HG03460 (cell line): ENCODE measurements at regions not wholly inside any gene's neighbourhood (a gene's known extent, or its start where the extent isn't known, plus 50 kb on each side); places are given as distances from the start of the nearest gene placed in this dataset.

Source experiments
- ATAC-seq: cut with Tn5 transposase; IDR thresholded peaks from one replicate; pipeline ENCODE4 v1.9.1; 2021; ENCODE audit not compliant: unreplicated experiment

- ATAC-seq: no peak
Measured at GRCh38 chr6:91171754-91172462, 585.0 kb upstream of the MAP3K7 start.

GRCh38 chr6:91167846-91168245 is 581.0 kb upstream of the MAP3K7 start:
- no peak for ATAC-seq

- no peak for ATAC-seq
Measured at GRCh38 chr6:91166271-91167046, 579.6 kb upstream of the MAP3K7 start.

GRCh38 chr6:91164105-91164504 is 577.2 kb upstream of the MAP3K7 start:
- no peak for ATAC-seq

DNA sequence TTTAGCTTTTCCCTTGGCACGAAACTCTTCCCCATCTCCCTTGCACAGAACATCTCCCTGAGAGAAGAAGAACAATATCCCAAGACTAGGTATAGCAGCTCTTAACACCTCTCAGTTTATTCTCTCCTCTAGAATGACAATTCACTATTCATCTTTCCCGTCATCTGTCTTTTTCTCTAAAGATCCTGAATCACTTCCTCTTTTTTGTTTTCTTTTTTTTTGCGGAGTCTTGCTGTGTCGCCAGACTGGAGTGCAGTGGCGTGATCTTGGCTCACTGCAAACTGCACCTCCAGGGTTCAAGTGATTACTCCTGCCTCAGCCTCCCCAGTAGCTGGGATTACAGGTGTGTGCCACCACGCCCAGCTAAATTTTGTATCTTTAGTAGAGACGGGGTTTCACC is 574.4 kb upstream of the MAP3K7 start:
- ATAC-seq: no peak

DNA sequence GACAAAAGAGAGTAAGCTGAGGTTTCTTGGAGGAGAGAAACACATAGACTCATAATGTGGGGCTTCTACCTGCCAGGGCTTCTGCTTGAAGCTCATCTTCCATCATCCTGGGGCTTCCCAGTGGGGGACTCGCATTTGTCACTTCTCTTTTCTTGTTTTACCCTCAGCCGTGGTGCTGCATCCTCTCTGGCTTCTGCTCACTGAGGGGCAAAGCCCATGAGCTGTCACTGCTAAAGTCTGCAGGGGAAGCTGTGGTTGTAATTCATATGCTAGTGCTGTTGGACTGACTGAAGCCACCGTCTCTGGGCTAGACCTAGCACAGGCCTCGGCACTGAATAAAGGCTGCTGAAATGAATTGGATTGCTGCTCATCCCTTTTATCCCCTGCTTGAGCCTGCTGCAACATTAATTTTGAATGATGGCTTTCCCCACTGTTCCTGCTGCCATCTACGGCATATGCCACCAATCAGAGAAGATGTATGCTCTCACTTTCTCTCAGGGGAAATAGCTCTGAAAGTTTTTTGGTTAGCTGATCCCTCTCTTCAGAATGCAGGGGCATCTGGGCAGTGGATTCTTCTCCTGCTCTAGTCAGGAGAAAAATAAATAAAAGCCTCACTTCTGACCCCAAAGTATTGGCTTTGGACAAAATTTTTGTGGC is 568.4 kb upstream of the MAP3K7 start:
- ATAC-seq: peak; percentile 74

DNA sequence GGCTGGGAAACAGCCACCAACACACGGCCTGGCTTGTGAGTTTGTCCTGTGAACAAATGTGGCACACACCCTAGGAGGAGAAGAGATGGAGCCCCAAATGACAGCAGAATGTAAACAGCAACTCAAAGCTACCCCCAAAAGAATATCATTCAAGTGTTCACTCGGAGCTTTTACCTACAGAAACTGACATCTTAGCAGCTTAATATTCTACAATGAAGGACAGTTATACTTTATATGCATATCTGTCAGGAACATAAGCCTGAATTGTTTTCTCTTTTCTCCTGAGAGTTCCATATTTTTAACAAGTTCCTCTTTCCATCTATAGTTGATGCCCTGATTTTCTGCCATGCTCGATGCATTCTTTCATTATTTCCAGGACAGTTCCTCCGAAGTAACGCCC is 566.0 kb upstream of the MAP3K7 start:
- no peak for ATAC-seq

DNA sequence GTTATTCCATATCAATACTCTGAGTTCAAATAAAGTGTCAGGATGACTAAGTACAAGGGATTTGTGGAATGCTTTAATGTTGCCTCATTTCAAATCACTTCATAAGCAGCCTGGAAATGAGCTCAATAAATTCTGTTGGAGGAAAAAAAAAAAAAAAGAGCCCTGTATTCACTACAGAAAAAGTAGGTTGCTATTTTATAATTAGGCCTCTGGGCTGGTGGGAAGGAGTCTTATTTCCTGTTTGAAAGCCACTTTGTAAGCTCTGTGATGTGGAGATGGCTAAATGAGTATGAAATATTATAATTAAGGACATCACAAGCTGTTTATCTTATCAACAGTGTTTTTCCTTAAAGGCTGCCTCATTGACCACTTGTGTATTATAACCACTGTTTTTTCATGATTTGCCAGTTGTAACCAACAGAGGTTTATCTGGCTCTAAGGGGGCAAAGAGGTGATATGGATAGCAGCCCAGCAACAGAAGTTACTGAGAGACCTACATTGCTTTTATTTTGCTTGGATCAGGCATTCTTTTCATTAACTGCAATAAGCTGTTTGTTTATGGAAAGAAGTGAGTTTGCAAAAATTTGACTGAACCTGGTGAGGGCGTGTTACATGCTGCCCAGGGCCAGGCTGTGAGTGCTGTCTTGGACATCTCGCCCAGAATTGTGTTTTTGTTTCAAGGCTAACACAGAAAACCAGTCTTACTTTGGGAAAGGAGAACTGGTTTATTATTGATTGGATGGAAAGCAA is 563.3 kb upstream of the MAP3K7 start:
- ATAC-seq: no peak

GRCh38 chr6:91149246-91149955 is 562.5 kb upstream of the MAP3K7 start:
- ATAC-seq: no peak

- ATAC-seq: no peak
Measured at GRCh38 chr6:91144126-91144525, 557.3 kb upstream of the MAP3K7 start.

GRCh38 chr6:91142154-91142553 is 555.3 kb upstream of the MAP3K7 start:
- ATAC-seq: no peak

DNA sequence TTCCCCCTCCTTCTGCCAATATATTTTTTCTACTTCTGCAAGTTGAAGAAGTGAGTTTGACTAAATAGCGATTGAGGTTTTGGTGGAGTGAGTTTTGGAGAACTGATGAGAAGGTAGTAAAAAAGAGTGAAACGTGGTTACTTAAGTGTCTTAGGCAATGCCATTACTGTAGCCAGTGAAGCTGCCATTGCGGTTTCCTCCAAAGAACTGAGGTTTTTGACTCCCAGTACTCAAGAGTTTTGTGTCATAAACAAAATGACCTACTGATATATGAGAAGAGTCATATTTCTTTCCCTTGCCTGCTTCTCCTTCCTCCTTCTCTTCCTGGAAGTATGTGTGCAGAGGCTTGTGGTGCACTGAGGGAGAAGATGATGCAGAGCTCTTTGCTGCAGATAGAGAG is 554.5 kb upstream of the MAP3K7 start:
- no peak for ATAC-seq

DNA sequence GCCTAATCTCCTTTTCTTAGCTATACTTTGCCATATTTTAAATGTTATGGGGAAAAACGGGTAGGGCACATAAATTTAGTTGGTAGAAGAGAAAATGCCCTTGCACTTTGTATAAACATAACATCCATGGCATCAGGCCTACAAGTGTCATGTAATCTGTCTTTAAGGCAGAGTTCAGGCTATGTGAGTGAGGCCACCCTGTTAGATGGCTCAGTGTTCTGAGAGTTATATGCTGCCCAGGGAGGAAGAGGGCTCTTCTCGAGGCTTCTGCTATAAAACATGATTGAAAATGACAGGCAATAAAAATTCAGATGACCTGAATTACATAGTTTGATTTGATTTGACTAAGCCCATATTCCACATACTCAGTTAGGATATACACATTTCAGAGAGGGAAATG is 553.6 kb upstream of the MAP3K7 start:
- ATAC-seq: no peak

DNA sequence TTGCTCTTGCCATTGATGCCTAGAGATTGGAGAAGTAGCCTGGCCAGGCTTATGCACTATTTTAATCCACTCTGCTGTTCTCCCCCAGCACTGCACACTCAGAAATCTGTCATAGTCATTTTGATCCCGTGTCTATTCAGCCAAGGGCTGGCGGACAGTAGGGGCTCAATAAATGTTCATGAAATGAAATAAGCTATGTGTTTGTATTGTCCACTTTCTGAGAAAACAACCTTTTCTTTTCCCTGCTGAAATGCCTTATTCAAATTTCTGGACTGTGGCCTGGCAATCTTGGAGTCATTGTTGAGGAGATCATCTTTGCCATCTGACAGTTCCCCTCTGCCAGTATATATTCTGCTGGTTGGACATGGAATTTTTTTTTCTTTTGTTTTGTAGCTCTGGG is 550.4 kb upstream of the MAP3K7 start:
- no peak for ATAC-seq

GRCh38 chr6:91135406-91136103 is 548.7 kb upstream of the MAP3K7 start:
- ATAC-seq: no peak

DNA sequence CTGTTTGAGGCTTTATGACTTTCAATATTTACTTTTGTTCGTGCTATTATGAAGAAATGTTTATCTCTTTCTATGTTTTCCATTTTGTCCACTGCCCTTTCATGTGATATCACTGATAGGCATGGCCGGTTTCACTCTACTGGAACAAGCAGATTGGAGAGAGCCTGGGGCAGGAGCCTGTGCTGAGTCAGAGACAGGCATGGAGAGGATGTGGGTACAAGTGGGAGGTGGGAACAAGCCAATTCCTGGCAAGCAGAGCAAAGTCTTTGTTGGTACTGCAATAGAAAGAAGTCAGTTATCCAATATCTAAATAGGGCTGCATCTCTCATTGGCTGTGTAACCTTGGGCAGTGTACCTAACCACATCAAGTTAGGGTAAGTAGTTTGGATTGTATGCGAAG is 545.6 kb upstream of the MAP3K7 start:
- ATAC-seq: no peak

GRCh38 chr6:91130126-91130525 is 543.3 kb upstream of the MAP3K7 start:
- ATAC-seq: no peak

DNA sequence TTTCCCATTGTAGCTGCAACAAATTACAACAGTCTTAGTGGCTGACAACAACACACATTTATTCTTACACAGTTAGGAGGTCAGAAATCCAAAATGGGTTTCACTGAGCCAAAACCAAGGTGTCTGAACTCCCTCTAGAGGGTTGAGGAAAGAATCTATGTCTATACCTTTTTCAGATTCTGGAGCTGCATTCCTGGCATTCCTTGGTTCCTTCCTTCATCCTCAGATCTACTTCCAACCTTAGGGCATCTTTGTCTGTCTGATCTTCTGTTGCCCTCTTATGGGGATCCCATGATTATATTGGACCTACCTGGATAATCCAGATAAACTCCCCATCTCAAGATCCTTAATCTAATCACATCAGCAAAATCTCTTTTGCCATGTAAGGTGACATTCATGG is 540.9 kb upstream of the MAP3K7 start:
- ATAC-seq: no peak

DNA sequence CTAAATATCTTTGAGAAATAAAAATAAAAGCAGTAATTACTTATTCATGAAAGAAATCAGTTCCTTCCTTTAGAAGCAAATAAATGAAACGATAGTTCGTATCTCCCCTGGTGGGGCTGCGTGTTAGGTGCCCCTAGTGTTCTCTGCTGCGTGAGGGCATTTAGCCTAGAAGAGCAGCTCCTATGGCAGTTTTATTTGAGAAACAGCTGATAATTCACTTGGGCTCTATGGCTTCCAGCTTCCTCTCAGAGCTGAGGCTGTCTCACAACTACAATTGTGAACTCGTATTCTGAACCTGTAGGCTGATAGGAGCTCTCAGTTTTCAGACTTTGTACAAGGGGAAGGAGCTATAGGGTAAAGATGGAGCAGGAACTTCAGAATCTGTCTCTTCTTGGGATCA is 540.0 kb upstream of the MAP3K7 start:
- no peak for ATAC-seq

DNA sequence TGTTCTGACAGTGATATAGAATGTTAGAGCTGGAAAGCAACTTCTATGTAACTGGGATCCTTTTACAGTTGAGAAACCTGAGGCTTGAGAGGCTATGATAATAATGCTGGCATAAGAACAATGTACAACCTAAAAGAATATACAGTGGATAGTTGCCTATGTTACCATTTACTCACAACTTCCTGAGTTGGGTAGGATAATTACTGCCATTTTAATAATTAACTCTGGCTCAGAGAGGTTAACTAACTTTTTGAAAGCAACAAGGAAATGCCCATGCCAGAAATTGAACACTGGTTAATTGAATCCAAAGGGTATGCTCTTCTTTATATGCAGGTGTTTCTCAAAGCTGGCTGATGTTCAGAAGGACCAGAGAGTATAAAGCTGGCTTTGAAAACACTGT is 530.7 kb upstream of the MAP3K7 start:
- no peak for ATAC-seq
